HepG2 (cell line): ENCODE measurements at regions not wholly inside any gene's neighbourhood (a gene's known extent, or its start where the extent isn't known, plus 50 kb on each side); places are given as distances from the start of the nearest gene placed in this dataset.

Experiments
- ETS1 ChIP-seq: sonication (generic); formaldehyde crosslinking; IDR thresholded peaks from 2 replicates; pipeline ENCODE4 v1.4.0; 2020; ENCODE audit warnings: missing genetic modification reagents
- GLI4 ChIP-seq: sonication (generic); formaldehyde crosslinking; IDR thresholded peaks from 2 replicates; pipeline ENCODE4 v1.5.1; 2020; ENCODE audit warnings: missing genetic modification reagents, mild to moderate bottlenecking, moderate library complexity, borderline replicate concordance
- GPN1 ChIP-seq: sonication (generic); formaldehyde crosslinking; IDR thresholded peaks from 2 replicates; pipeline ENCODE4 v1.5.1; 2020; ENCODE audit warnings: missing genetic modification reagents, borderline replicate concordance
- KDM5A ChIP-seq: fragments of 200-600 bp; sonication (generic); IDR thresholded peaks from 2 replicates; pipeline ENCODE4 v1.7.0; 2018; ENCODE audit warnings: antibody characterized with exemption, mild to moderate bottlenecking, low read length, borderline replicate concordance
- MTA1 ChIP-seq: sonication (generic); formaldehyde crosslinking; IDR thresholded peaks from 2 replicates; pipeline ENCODE4 v1.4.0; 2020; ENCODE audit warnings: missing genetic modification reagents, mild to moderate bottlenecking, borderline replicate concordance
- NCOR1 ChIP-seq: fragments of 200-600 bp; sonication (generic); IDR thresholded peaks from 2 replicates; pipeline ENCODE4 v1.7.0; 2017; ENCODE audit warnings: antibody characterized with exemption, low read length, borderline replicate concordance
- PHF8 ChIP-seq: sonication (generic); formaldehyde crosslinking; IDR thresholded peaks from 2 replicates; pipeline ENCODE4 v1.5.0; 2020; ENCODE audit warnings: missing genetic modification reagents
- SATB2 ChIP-seq: sonication (generic); formaldehyde crosslinking; IDR thresholded peaks from 2 replicates; pipeline ENCODE4 v1.5.0; 2020; ENCODE audit warnings: missing genetic modification reagents
- SOX13 ChIP-seq, 3 experiments: fragments of 450-650 bp in 1 of 3; sonication (generic) in 1 of 3; formaldehyde crosslinking in 1 of 3; IDR thresholded peaks in 2 of 3; conservative IDR thresholded peaks in 1 of 3; 2 replicates each; pipeline versions ENCODE4 v1.5.0 to v1.6.1; 2016 to 2020; ENCODE audit warnings: antibody characterized with exemption in 1 of 3, mild to moderate bottlenecking in 1 of 3, missing compliant biosample characterization in 1 of 3, missing genetic modification reagents in 1 of 3, moderate library complexity in 1 of 3
- TBX3 ChIP-seq: fragments of 450-650 bp; IDR thresholded peaks from 2 replicates; pipeline ENCODE4 v1.6.1; 2017; ENCODE audit warnings: antibody characterized with exemption, mild to moderate bottlenecking, inconsistent platforms, borderline replicate concordance
- TIGD3 ChIP-seq: sonication (generic); formaldehyde crosslinking; IDR thresholded peaks from 2 replicates; pipeline ENCODE4 v1.5.1; 2020; ENCODE audit warnings: mild to moderate bottlenecking, missing genetic modification reagents, borderline replicate concordance
- ZBTB38 ChIP-seq: sonication (generic); formaldehyde crosslinking; IDR thresholded peaks from 2 replicates; pipeline ENCODE4 v1.5.1; 2020; ENCODE audit warnings: mild to moderate bottlenecking, missing genetic modification reagents
- ZNF432 ChIP-seq: sonication (generic); formaldehyde crosslinking; IDR thresholded peaks from 2 replicates; pipeline ENCODE4 v1.5.0; 2020; ENCODE audit warnings: missing genetic modification reagents, mild to moderate bottlenecking, borderline replicate concordance
- ZNF451 ChIP-seq: sonication (generic); formaldehyde crosslinking; IDR thresholded peaks from 2 replicates; pipeline ENCODE4 v1.5.0; 2020; ENCODE audit warnings: mild to moderate bottlenecking, missing genetic modification reagents
- ZNF770 ChIP-seq: sonication (generic); formaldehyde crosslinking; IDR thresholded peaks from 2 replicates; pipeline ENCODE4 v1.5.0; 2020; ENCODE audit warnings: mild to moderate bottlenecking, missing genetic modification reagents
- TF ChIP-seq, protein P1 (sequence below): sonication (generic); formaldehyde crosslinking; IDR thresholded peaks from 2 replicates; pipeline ENCODE4 v1.9.0; 2021; ENCODE audit warnings: missing genetic modification reagents, borderline replicate concordance
- TF ChIP-seq, protein P2 (sequence below): sonication (generic); formaldehyde crosslinking; IDR thresholded peaks from 2 replicates; pipeline ENCODE4 v1.5.0; 2020; ENCODE audit warnings: missing genetic modification reagents
- TF ChIP-seq, protein P3 (sequence below): IDR thresholded peaks from 2 replicates; pipeline ENCODE4 v1.6.1; 2016

DNA sequence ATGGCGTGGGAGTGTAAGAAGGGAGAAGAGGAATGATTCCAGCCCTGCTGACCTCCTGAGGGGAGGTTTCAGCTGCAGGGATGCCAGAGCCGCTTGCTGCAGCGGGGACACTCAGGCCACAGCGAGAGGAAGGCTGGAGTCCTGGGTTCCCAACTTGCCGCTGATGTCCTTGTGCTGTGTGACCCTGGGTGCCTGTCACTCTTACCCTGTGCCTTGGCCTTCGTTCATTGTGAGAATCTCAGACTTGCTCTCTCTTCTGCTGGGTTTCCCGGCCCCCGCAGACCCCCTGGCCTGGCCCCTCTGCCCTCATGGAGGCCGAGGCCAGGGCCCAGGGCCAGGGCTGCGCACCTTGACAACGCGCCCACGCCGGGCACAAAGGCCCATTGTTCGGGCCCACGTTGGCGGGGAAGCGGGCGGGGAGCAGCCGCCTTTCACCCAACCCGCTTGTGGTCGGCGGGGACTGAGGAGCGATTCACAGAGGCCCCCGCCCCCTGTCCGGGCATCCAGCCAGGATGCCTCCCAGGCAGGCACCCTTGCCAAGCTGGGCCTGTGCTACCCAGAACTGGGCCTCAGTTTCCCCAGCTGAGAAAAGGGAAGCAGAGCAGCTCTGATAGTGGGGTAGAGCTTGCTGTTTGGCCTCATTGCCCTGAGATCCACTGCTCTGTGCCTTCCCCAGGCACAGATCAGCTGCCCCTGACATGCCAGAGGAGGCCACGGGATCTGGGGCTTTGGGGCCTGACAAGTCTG is 52.4 kb downstream of the CEBPB start (continued):
- TF ChIP-seq ZBTB38 (peak; percentile 76; the same call in 1 of the 2 replicates), ZNF451 (peak; percentile 93), GPN1 (CRISPR knock-in tag) (no peak), KDM5A (no peak), TIGD3 (CRISPR knock-in tag) (peak; percentile 50; the same call in 1 of the 2 replicates), SATB2 (no peak), MTA1 (CRISPR knock-in tag) (peak; percentile 100), ETS1 (CRISPR knock-in tag) (no peak), NCOR1 (peak; percentile 53; the same call in 1 of the 2 replicates), GLI4 (CRISPR knock-in tag) (peak; percentile 63; the same call in 1 of the 2 replicates), ZNF432 (CRISPR knock-in tag) (no peak), PHF8 (CRISPR knock-in tag) (peak; percentile 51), SOX13 (IDR thresholded peaks at IDR 0.05) (peak; percentile 87), SOX13 (CRISPR knock-in tag; conservative IDR thresholded peaks at IDR 0.05 in 1 of 2, IDR thresholded peaks at IDR 0.05 in 1 of 2) (peak in 1 of 2 experiments; percentile 99; a peak in 2 of 4 replicates), ZNF770 (CRISPR knock-in tag) (peak; percentile 89), TBX3 (0 out of 2 replicates have a peak, but pooled peaks have one; percentile 5)
- TF ChIP-seq, protein P1, sequence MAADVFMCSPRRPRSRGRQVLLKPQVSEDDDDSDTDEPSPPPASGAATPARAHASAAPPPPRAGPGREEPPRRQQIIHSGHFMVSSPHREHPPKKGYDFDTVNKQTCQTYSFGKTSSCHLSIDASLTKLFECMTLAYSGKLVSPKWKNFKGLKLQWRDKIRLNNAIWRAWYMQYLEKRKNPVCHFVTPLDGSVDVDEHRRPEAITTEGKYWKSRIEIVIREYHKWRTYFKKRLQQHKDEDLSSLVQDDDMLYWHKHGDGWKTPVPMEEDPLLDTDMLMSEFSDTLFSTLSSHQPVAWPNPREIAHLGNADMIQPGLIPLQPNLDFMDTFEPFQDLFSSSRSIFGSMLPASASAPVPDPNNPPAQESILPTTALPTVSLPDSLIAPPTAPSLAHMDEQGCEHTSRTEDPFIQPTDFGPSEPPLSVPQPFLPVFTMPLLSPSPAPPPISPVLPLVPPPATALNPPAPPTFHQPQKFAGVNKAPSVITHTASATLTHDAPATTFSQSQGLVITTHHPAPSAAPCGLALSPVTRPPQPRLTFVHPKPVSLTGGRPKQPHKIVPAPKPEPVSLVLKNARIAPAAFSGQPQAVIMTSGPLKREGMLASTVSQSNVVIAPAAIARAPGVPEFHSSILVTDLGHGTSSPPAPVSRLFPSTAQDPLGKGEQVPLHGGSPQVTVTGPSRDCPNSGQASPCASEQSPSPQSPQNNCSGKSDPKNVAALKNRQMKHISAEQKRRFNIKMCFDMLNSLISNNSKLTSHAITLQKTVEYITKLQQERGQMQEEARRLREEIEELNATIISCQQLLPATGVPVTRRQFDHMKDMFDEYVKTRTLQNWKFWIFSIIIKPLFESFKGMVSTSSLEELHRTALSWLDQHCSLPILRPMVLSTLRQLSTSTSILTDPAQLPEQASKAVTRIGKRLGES (CRISPR knock-in tag): peak; percentile 79; the same call in 1 of the 2 replicates
- TF ChIP-seq, protein P2, sequence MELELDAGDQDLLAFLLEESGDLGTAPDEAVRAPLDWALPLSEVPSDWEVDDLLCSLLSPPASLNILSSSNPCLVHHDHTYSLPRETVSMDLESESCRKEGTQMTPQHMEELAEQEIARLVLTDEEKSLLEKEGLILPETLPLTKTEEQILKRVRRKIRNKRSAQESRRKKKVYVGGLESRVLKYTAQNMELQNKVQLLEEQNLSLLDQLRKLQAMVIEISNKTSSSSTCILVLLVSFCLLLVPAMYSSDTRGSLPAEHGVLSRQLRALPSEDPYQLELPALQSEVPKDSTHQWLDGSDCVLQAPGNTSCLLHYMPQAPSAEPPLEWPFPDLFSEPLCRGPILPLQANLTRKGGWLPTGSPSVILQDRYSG (CRISPR knock-in tag): peak; percentile 73; the same call in 1 of the 2 replicates
- TF ChIP-seq, protein P3, sequence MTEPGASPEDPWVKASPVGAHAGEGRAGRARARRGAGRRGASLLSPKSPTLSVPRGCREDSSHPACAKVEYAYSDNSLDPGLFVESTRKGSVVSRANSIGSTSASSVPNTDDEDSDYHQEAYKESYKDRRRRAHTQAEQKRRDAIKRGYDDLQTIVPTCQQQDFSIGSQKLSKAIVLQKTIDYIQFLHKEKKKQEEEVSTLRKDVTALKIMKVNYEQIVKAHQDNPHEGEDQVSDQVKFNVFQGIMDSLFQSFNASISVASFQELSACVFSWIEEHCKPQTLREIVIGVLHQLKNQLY (CRISPR knock-in tag): peak; percentile 62; the same call in 1 of the 2 replicates
